HuH-7 (cell line): ENCODE measurements at regions not wholly inside any gene's neighbourhood (a gene's known extent, or its start where the extent isn't known, plus 50 kb on each side); places are given as distances from the start of the nearest gene placed in this dataset.

Experiments
- DNase-seq: peaks from one replicate; pipeline ENCODE4 v3.0.0; 2011; ENCODE audit warnings: low spot score

DNA sequence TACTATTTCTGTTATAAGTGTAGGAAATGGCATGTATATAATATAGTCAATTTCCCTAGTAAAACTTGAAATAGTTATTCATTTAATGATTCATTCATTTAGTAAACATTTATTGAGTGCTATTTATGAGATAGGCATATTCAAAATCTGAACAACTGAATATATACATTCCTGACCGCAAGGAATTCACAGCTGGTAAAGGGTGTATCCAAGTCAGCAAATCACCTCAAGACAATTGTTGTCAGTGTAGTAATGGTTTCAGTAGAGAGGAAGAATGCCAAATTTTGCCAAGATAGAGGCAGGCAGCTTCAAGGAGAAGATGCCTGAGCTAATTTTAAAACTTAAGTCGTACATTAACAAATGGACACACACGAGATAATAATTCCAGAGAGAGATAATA is 89.8 kb upstream of the CHST9 start:
- DNase-seq = no peak

DNA sequence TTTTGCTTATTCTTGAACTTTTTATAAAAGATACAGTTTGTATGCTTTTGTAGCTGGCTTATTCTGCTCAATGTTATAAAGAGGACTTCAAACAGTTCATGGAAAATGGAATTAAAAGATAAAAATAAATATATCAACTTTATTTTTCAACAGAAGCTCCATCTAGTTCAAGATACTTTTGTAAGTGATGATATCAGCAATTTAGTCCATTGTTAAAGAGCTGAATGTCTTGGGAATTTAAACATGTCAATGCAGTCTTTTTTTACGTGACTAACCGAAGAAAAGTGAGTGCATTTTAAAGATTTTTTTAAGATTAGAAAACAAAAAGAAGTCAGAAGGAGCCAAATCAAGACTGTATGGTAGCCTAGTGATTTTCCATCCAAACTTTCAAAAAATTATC is 85.4 kb upstream of the CHST9 start:
- no peak for DNase-seq

DNA sequence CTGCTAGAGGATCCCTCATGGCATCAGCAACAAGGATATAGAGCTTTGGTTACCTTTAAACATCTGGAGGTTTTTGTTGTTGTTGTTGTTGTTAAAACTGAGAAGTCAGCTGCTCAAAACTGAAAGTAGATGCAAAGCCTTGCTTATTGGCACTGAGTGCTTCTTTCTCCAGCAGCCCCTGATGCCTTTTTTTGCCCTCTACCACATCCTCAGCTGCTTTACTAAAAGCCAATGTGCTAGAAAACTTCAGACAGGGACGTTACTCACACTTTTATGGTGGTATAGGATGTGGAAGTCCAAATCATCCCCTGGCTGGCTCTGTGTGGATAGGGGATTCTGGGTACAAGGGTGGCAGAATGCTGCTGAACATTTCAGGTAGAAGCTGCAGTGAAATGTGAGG is 78.3 kb upstream of the CHST9 start:
- no peak for DNase-seq

DNA sequence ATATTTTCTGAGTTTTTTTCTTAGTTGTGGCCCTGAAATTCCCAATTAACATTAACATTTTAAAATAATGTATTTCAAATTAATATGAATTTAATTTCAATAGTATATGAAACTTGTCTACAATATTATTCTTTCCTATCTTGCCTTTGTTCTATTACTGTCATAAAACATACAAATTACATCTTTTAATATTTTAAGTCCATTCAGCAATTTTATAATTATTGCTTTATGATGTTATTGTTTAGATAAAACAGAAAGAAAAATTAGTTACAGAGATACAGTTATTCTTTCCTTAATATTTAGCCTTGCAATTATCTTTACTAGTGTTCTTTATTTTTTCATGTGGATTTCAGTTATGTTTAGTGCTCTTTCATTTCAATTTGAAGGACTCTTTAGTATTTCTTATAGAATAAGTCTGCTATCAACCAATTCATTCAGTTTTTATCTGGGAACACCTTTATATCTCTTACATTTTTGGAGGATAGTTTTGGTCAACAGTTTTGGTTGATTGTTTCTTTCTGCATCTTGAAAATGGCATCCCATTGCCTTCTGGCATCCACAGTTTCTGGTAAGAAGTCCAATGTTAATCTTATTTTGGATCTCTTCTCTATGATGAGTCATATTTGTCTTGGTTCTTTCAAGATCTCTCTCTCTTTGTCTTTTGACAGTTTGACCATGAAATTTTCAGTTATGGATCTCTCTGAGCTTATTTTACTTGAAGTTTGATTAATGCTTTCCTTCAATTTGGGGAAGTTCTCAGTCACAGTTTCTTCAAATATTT is 76.9 kb upstream of the CHST9 start:
- no peak for DNase-seq

DNA sequence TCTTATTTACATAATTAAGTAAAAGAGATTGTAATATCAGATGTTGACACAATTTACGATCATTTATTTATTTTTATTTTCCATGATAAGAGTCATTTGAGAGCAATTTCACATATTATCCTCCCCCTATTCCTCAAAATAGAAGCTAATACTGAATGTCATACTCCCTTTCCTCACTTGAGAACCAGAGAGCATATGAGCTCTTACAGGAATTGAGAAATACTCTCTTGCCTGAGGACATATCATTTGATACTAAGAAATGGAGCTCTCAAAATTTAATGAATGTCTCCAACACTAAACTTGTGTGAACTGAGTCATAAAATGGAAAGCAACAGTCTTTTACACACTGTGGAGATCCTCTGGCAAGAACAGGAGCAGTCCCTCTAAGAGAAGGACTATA is 68.5 kb upstream of the CHST9 start:
- DNase-seq = no peak

DNA sequence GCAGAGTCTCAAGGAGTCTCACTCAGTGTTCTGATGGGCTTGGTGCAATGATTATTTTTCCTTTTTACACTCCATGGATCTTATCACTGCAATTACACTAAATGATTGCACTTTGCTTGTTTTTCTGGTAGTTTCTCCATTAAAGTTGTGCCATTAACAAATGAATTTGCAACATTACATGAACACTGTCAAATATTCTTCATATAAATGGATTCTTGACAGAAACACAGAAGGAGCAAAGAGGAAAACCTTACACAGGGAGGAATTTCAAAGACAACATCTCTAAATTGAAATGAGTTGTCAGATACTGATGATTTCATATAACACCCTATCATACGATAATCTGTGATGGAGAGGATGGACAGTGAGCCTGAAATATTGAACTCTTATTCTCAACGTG is 65.4 kb upstream of the CHST9 start:
- DNase-seq = no peak

DNA sequence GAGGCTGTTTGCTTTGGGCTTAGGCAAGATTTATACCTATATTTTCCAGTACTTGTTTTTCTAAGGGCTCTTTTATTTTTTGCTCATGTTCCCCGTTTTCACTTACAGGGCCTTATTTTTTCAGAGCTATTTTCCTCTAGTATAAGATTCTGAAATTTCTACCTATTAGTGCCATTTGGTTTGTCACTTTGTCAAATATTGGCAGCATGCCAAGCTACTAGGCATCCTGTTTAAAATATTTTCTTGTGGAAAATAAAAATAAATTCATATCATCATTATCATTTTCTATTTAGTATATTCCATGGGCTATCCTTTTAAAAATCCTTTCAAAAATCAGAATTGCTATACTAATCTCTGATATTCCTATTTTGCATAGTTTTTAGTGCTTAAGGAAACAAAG is 64.8 kb upstream of the CHST9 start:
- DNase-seq = no peak

DNA sequence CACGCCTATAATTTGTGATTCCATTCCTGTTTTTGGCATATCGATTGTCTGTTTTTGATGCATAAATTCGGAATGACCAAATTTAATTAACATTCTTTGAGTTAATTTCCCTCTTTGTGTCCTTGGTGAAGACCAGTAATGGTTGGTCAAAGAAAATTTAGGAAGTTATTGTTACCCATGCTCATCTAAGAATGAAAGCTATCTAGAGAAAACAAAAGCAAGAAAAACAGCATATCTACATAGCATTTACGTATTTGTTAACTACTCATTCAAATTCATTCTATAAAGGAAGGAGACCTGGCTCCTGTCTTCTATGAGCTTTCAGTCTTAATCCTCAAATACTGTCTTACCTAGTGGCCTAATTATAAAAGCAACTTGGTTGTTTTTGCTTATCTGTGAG is 59.2 kb upstream of the CHST9 start:
- no peak for DNase-seq

DNA sequence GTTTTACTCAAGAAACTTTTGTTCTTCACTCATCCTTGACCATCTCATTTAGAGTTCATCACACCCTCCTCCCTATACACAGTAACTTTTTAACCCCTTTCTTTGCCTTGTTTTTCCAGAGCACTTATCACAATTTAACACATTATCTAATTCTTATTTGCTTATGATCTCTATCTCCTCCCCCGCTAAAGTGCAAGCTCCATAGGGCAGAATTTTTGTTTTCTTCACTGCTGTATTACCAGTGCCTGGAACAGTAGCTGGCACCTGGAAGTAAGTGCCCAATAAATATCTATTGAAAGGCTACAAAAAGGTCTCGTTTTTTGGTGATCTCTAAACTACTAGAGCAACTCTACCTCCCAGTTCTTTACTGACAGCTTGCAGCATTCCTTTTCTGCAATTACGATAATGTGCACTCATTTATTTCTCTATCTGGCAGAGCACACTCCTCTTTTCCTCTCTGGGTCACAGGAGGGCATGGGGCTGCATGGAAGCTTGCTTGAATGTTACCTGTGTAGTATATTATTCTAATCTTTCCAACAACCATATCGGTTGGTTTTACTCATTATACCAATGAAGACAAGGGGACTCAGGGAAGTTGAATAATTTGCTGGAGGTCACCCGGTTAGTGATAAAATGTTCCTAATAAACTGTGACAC is 57.4 kb upstream of the CHST9 start:
- DNase-seq = no peak

DNA sequence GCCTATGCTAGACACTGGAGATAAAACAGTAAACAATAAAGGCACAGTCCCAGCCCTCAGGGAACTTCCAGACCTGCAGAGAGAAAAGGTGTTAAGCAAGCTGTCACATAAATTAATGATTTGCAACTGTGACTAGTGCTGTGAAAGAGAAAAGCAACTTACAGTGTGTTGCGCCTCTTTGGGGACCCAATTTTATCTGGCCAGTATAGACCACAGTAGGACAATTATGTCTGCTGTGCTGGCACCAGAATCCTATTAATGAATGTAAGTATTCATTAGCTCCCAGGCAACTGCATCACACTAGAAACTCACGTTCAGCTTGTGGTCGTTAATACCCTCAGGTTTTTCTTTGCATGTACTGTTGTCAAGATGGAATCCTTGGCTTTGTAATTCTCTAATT is 55.3 kb upstream of the CHST9 start:
- no peak for DNase-seq

DNA sequence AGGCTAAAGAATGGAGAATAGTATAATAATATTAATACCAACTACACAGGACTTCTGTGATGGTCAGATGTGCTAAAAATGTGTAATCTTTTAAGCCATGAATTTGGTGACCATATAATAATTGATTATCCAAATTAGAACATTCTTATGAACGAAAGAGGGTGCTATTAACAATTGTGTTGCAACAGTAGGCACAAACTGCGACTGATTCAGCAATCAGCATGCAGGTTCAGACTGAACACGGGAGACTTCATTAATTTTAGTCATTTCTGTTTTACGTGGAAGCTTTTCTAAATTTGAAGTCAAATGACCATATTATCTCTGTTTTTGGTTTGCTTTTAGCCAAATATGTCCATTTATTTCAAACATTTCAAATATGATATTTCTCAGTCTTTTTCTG is 54.6 kb upstream of the CHST9 start:
- no peak for DNase-seq

DNA sequence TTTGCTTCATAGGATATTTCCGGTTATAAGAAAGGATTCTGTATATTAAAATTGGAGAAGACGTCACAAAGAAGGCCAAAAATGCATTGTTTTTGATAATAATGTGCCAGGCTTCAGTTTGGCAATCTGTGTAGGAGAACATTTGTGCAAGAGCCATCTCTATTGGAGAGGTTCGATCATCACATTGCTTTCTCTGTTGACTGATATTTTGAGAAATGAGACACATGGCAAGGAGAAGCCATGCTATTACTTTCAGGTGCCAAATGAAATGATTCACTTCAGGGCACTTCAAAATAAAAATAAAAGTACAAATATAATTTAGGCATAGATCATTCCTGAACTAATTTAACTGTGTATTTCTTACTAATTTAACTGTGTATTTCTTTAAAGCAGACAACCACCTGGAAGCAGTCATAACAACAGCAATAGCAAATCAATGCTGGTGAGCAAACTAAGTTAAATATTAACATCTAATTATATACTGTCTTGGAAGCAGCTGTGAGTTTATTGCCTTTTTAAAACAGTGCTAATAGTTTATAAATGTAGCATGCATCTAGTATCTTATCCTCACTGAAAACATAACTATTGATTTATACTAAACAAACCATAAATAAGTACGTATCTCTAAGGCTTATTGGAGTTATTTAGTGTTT is 50.2 kb upstream of the CHST9 start:
- no peak for DNase-seq
